NCI-H526 treated with DMSO at 0.1 percent for 48 hours (cell line): ENCODE measurements at regions not wholly inside any gene's neighbourhood (a gene's known extent, or its start where the extent isn't known, plus 50 kb on each side); places are given as distances from the start of the nearest gene placed in this dataset.
"Not testable (repeated sequence)": the region's sequence is repeated elsewhere in the genome, so short reads cannot be mapped to it uniquely, and the experiment has no call there.

ENCODE experiments used
- DNase-seq: peaks from one replicate; lab custom pipeline; 2025; lab: John Stamatoyannopoulos, UW

- no peak for DNase-seq
Measured at GRCh38 chr20:39983655-39984054, 705.4 kb downstream of the MAFB start.

DNA sequence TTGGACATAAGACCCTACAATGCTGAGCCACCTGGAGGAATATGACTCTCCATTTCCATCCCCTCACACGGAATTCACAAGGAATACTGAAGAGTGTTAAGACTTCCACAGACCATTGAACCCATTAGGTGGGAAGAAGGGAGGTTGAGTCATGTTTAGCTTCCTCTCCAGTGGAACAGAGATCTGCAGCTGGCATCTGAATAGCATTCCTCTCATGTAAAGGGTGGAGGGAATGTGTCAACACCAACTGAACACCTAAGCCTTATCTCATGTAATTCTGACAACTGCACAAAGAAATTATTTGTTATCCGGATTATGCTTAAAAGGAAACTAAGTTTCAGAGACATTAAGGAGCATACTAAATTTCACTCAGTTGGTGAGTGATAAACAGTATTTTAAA lies 705.9 kb downstream of the MAFB start:
- DNase-seq = no peak

GRCh38 chr20:39974966-39975501 lies 714.0 kb downstream of the MAFB start:
- no peak for DNase-seq

- DNase-seq = no peak
Measured at GRCh38 chr20:39968495-39968894, 720.5 kb downstream of the MAFB start.

DNA sequence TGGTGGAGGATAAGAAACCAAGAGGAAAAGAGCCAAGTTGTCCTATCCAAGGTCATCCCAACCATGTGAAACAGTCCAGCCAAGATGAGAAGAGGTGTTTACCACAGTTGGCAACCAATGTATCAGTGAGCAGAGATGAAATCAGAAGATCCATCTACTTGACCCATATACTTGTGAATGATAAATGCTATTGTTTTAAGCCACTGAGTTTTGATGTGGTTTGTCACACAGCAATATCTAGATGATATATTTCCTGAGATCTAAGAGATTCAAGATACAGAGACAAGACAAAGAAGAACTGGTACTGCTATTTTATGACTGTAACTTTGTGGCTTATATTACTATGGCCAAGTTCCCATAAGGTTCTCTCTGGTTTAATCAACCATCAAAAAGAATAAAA lies 721.2 kb downstream of the MAFB start:
- no peak for DNase-seq

DNA sequence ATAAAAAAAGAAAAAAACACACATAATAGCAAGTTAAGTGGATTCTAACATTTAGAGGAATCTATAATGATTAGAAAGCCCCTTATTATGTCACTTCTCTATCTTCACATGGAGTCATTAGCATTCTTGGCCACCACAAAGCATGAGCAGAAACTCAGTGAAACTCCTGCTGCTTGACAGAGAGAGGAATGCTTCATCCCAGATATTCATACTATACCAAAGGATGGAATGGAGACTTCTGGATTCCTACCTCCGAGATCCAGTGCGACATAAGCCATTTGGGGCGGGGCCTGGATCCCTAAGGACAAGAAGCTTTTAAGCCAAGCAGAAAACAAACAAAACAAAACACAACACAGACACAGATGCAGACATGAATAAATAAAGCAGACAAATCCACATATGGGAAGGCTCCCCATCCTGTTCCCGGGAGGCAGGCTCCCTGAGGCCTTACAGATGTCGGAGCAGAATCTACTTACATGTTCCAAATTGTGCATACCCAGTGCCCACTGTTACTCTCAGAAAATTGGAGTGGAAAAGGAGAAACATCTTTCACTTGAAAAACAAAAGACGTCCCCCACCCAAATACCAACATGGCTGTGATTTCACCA lies 727.3 kb downstream of the MAFB start:
- no peak for DNase-seq

- no peak for DNase-seq
Measured at GRCh38 chr20:39960522-39961428, 728.3 kb downstream of the MAFB start.

DNA sequence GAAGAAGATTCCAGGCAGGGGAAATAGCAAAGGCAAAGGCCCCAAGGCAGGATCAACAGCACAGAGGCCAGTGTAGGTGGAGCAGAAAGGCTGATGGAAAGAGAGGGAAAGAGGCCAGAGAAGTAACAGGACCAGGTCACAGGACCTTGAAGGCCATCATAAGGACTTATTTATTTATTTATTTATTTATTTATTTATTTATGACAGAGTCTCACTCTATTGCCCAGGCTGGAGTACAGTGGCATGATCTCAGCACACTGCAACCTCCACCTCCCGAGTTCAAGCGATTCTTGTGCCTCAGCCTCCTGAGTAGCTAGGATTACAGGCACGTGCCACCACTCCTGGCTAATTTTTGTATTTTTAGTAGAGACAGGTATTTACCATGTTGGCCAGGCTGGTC lies 731.1 kb downstream of the MAFB start:
- not testable (repeated sequence) for DNase-seq

DNA sequence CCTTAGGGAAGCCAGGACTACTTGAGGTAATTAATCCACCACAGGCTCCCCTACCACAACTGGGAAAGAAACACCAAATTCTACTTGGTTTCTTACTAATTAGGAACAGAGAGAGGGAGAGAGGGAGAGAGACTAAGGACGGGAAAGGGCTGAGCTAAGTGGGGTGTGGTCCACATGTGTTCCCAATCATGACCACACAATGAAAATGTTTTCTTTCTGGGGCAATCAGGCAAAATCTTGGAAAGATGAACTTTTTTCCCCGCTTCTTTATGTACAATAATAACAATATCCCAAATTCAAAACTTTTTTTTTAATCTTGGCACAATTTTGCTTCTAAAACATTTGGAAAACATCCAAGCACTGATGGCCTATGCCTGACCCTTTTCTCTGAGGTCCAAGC lies 734.4 kb downstream of the MAFB start:
- DNase-seq = no peak

GRCh38 chr20:39946931-39947330 lies 742.1 kb downstream of the MAFB start:
- DNase-seq = no peak

- DNase-seq = no peak
Measured at GRCh38 chr20:39946053-39946810, 742.8 kb downstream of the MAFB start.

DNA sequence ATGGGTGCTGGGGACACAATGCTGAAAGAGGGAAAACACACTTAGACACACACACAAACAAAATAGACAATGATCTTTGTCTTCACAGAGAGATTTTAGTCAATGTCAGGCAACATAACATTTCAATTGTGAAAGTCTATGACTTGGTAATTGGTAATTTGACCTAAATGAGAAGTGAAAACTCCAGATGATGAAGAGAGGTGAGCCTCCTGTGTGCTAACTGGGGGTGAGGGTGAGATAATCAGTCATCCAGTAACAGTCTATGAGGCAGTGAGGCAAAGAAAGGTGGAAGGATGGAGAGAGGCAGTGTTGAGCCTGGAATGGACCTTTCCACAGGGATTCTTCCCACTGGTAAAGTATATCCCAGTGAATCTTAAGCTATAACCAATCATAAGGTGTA lies 744.2 kb downstream of the MAFB start:
- DNase-seq = no peak

DNA sequence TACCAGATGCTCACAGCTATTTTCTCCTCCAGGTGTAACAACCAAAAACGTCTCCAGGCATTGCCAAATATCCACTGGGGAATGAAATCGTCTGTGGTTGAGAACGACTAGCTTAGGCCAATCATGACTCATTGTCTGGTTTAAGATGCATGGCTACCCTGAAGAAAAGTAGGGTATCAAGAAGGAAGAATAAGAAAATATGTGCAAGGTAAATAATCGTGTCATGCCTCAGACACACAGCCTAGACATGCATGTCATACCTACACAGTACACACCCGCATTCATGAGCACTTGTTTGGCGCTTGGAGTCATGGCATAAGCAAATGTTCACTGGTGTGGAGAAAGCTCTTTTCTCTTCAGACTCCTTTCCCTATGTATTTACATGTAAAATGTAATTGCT lies 745.7 kb downstream of the MAFB start:
- no peak for DNase-seq

- DNase-seq = no peak
Measured at GRCh38 chr20:39941245-39941644, 747.8 kb downstream of the MAFB start.

- DNase-seq = no peak
Measured at GRCh38 chr20:39939241-39939865, 749.7 kb downstream of the MAFB start.

GRCh38 chr20:39936401-39936800 lies 752.6 kb downstream of the MAFB start:
- no peak for DNase-seq

DNA sequence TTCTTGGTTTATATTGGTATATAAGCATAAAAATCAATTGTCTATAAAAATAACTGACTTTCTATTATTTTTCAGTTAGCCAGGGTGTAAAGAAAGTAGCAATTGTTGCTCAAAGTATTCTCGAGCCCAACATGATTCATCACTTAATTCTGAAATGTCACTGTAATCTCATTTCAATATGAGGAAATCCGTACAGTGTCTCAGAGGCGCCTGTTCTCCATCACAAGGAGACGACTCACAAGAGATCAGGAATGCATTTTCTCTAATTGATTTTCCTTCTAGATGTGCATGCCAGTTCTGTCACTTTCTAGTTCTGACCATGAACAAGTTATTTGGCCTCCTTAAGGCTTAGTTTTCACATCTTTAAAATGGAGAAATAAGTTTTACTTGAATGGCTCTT lies 753.1 kb downstream of the MAFB start:
- DNase-seq = no peak

DNA sequence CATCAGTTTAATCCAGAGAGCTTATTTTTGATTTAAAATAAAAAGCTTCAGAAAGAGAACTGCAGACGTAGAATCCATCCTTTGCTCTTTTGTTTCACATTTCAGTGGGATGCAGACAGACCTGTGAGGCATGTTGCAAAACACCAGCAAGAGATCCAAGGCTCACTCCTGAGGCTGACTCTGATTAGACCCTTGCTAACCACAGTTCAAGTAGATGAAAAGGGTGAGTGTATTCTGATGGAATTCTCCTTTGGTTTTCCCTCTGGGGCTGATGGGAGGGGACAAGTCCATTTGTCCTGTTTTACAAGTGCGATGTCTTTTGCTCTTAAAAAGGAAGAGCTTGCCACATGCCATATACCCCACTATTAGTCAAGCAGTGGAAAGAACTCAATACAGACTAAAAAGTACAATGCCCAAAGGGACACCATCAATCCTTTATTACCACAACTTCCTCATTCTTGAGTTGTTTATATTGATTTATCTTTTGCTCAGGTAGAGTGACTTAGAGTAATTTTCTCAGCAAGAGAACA lies 772.7 kb downstream of the MAFB start:
- no peak for DNase-seq

- DNase-seq = no peak
Measured at GRCh38 chr20:39913274-39913673, 775.8 kb downstream of the MAFB start.

DNA sequence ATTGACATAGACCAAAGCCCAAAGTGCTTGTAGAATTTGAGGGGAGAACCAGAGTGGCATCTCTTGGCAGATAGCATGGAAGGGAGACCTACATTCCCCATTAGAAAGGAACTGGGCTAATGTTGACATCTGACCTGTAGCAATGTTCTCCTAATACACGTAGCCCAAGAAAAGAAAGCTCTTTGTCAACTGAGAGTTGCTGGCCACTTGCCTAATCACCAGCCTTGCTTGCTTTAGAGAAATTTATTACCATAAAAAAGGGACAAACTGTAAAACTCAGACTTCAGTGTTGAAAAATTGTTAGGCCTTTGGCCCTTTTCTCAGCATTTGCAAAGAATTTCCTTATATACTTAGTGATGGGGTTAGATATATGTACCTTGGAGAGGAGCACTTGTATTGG lies 777.5 kb downstream of the MAFB start:
- no peak for DNase-seq

DNA sequence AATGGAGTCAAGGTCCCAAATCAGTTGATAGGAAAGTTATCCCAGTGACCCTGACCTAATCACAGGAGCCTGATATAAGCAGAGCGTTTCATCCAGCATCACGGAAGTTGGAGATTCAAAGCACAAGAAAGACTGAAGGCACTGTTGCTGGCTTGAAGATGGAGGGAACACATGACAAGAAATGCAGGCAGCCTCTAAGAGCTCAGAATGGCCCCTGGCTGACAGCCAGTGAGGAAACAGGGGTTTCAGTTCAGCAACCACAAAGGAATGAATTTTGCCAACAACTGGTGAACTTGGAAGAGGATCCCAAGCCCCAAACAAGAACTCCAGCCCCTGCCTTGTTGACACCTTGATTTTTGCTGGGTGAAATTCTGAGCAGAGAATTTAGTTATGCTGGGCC lies 778.5 kb downstream of the MAFB start:
- DNase-seq = no peak

GRCh38 chr20:39909447-39909846 lies 779.6 kb downstream of the MAFB start:
- no peak for DNase-seq
